GM20000 (cell line): ENCODE measurements at regions not wholly inside any gene's neighbourhood (a gene's known extent, or its start where the extent isn't known, plus 50 kb on each side); places are given as distances from the start of the nearest gene placed in this dataset.

ENCODE experiments used
- DNase-seq: peaks from one replicate; pipeline ENCODE4 v3.0.0; 2012; ENCODE audit warnings: low spot score
- TF ChIP-seq, protein P1 (sequence below): IDR thresholded peaks from 2 replicates; pipeline ENCODE4 v1.5.1; 2012; ENCODE audit warnings: mild to moderate bottlenecking, control low read depth; ENCODE audit errors: extremely low read depth, missing control alignments

DNA sequence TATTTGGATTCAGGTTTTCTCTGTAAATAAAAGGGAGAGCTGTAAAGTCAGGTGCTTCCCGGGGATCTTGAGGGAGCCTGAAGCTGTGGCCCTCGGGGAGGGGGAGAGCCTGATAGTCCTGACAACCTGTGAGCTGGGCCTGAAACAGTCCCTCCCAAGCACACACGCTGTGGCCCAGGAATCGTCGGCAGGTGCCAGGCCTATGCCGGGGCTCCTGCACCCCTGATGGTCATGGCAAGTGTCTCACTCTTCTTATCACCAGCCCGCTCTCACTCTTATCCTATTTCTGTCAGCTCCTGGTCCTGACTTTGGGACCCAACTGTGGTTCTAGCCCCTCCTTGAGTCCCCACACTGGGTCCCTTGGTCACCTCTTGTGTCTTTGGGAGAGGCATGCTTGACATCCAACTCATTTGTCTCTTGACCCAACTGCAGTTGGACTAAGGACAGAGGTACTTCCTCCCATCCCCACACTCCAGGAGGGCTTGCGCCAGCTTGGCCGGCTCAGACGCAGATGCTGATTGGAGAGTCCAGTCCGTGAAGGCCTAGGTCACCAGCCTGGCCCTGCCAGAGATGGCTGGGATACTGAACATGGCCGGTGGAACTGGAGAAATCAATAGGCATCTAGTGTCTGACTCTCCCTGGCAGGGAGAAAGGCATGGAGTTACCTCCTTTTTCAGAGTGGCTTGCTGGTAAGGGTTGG is 170.5 kb upstream of the WSCD1 start:
- DNase-seq: no peak

DNA sequence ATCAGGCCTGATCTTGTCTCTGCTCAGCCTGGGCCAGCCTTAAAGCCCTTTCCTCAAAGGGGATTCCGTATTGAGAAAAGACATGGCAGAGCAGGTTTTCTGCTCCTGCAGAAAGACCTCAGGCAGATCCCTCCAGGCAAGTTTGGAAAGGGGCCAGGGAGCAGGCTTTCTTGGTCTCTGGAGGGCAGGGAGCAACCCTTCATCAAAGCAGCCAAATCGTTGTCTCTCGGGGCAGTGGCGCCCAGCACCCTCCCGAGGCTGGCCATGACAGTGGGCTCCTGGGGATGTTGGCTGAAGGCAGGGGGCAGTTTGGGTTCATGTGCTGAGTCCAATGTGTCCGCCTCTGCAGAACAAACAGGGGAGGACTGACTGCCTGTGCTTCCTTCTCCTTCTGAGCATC is 168.4 kb upstream of the WSCD1 start:
- no peak for DNase-seq
- TF ChIP-seq, protein P1, sequence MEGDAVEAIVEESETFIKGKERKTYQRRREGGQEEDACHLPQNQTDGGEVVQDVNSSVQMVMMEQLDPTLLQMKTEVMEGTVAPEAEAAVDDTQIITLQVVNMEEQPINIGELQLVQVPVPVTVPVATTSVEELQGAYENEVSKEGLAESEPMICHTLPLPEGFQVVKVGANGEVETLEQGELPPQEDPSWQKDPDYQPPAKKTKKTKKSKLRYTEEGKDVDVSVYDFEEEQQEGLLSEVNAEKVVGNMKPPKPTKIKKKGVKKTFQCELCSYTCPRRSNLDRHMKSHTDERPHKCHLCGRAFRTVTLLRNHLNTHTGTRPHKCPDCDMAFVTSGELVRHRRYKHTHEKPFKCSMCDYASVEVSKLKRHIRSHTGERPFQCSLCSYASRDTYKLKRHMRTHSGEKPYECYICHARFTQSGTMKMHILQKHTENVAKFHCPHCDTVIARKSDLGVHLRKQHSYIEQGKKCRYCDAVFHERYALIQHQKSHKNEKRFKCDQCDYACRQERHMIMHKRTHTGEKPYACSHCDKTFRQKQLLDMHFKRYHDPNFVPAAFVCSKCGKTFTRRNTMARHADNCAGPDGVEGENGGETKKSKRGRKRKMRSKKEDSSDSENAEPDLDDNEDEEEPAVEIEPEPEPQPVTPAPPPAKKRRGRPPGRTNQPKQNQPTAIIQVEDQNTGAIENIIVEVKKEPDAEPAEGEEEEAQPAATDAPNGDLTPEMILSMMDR: no peak

More for the DNA sequence above, 170.5 kb upstream of the WSCD1 start:
- TF ChIP-seq, protein P1: no peak

DNA sequence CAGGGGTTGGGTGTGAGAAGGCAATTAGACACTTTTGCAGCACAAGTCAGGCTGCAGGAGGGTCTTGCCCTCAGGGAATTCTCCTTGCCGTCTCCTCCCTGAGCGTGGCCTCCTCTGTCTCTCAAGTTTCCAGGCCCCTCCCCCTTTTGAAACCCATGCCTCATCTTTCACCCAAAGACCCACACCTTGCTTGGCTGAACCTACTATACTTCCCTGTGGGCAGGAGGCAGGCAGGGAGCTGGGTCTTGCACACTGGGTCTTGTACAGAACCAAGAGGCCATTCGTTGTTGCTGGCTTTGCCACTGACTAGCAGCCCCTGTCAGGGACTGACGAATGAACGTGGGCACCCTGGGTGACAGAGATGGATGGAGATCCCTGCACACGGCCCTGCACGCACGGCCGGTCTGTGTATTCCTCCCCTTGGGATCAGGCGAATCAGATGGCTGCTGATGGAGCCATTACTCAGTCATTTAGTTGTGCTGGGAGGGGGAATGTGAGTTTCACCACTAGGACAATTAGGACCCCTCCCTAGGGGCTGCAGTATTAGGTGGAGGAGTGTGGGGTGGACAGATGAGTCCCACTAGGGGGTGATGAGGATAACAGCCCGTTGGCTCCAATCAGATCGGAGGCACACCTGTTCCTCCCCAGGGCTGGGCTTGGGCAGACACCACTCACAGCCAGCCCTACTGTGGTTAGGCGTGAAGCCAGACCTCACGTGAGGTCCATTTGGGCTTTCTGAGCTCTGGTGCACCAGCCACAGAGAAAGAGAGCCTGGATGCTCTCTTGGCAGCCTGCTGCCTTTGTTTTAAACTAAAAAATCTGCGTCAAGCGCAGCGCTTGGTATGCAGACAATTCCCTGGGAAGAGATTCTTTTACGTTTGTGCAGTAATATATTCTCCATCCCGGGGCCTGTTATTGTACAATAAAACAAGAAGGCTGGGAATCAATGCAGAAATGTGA is 167.7 kb upstream of the WSCD1 start:
- no peak for DNase-seq
- TF ChIP-seq, protein P1: no peak

DNA sequence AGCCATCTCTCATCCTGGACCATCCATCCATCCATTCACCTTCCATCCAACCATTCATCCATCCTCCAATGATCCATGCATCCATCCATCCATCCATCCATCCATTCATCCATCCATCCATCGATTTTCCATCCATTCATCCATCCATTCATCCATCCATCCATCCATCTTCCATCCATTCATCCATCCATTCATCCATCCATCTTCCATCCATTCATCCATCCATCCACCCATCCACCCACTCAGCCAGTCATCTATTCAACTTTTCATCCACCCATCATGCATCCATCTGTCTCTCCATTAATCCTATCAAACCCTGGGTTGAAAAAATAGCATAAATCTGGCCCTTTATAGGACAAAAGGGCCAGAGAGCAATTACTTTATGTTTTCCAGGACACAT is 158.3 kb upstream of the WSCD1 start:
- DNase-seq: no peak
- TF ChIP-seq, protein P1: no peak

DNA sequence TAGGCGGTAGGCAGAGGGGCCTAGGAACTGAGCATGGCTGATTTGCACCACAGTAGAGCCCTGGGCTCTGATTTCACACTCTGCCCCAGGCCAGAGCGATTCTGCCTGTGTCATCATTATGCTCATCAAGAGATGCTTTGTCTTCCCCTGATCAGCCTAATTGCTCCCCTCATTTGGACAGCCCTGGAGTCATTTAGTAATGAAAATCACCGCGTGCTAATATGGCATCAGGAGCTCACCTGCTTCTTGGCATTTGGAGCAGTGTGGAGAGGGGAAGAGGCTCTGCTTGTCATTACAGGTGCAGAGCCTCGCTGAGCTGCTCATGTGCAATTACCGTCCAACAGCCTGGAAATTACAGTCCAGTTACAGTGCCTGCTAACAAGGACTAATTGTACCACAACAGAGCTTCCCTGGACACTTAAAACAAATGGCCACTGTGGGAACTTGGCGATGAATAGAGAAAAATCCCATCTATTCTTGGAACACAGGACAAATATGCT is 157.1 kb upstream of the WSCD1 start:
- DNase-seq: no peak
- TF ChIP-seq, protein P1: no peak

DNA sequence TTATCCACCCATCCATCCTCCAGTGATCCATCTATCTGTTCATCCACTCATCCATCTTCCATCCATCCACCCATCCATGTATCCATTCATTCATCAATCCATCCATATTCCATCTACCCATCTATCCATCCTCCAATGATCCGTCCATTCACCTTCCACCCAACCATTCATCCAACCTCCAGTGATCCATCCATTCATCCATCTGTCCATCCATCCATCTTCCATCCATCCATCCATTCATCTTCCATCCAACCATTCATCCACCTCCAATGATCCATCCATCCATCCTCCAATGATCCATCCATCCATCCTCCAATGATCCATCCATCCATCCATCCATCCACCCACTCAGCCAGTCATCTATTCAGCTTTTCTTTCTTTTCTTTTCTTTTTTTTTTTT is 156.5 kb upstream of the WSCD1 start:
- TF ChIP-seq, protein P1: no peak
- no peak for DNase-seq

DNA sequence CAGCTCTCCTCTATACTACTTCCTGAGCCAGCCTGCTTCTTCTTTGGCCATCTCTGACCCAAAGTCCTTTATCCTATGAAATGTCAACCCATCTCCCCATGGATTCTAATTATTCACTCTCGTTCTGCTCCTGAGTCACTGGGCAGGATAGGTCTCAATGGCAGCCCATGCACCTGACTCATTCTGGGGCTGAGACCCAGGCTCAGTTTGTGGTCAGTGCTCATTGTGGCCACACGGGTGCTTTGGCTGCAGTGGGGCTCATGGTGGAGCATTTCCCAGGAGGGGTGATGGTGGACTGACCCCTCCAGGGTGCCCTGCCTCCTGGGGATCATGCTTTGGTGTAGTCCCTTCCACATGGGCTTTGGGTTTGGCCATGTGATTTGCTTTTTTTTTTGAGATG is 154.8 kb upstream of the WSCD1 start:
- no peak for DNase-seq
- TF ChIP-seq, protein P1: no peak
